Cerebellar cortex (tissue), 1 donor: ENCODE measurements at regions not wholly inside any gene's neighbourhood (a gene's known extent, or its start where the extent isn't known, plus 50 kb on each side); places are given as distances from the start of the nearest gene placed in this dataset.

Experiments
- DNase-seq: peaks from one replicate; pipeline ENCODE4 v3.0.0-alpha.2; 2015; ENCODE audit warnings: low spot score

DNA sequence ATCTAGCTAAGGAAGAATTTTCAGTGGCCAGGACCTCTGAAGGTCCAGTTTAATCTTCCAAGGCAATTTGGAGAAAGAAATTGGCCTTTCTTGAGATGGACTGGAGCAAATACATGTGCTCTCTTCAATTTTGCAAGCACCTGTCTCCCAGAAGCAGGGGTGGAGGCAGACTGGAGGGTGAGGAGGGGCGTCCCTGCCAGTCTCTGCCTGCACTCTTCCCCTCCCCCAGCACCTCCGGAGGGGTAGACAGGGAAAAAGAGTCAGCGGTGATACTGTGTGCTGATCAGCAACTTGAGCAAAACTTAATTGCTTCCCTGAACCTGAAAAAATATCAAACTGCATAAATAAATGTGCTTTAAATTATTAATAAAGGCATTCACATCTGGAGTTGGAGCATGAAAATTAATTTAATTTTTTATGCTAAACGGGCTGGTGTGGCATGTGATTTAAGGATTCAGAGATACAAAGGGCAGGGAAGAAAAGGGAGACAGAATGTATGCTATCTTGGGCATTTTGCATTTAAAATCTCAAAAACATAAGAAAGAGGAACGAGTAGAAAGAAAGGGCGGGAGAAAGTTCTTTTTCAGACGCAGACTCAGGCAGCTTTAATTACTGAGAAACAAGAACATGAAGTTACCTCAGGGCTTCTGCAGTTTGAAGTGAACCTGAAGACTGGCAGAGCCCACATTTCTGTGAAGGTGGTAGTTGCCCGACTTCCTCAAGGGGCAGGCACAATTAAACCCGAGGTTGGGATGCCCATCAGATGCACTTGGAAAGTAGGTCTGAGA is 319.7 kb downstream of the UACA start:
- DNase-seq: no peak

- DNase-seq: no peak
Observed at GRCh38 chr15:70442616-70443321, 320.6 kb downstream of the UACA start.

DNA sequence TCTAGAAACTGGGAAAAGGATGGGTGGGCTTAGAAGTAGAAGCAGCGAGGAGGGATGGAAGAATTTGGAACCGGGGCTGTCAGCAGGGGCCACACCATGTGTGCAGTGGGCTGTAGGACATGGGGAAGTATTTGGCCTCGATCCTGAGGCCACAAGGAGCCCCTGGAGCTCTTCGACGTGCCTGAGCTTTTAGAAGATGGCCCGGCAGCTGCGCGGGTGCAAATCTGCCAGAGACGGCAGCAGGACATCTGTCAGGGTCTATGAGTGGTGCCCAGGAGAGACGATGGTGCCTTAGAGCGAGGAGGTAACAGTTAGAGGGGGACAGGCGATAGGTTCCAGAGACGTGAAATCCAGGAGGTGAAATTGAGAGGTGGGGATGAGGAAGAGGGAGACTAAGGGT is 321.1 kb downstream of the UACA start:
- no peak for DNase-seq

DNA sequence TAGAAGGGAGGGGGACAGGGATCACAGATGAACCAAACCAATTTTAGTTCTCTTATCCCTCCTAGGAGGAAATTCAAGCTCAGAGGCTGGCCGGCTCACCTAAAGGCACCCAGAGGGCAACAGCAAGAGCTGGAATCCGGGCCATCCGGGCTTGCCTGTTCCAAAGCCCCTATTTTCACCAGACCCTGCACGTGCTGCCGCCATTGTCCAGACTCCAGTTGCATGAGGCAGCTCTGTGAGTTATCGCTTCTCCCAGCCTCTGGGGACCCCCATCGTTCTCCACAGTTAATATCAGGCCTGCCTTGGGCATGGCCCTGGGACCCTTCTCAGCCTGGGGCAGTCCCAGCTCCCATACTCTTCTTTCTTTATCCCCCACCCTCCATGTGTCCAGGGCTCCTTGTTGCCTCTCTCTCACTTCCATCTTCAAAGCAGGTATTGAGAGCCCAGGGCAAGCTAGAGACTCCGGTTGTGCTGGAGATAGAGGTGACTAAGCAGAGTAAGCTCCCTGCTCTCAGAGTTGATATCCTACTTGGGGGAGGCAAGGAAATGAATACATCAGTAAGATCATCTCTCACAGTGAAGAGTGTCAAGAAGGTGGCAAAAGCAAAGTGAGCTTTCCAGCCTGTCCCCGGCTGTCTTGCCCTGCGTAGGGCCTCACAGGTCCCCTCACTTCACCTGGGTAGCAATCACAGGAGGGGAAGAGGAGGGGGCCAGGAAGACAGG is 322.8 kb downstream of the UACA start:
- DNase-seq: no peak

- no peak for DNase-seq
Observed at GRCh38 chr15:70439880-70440279, 323.5 kb downstream of the UACA start.

DNA sequence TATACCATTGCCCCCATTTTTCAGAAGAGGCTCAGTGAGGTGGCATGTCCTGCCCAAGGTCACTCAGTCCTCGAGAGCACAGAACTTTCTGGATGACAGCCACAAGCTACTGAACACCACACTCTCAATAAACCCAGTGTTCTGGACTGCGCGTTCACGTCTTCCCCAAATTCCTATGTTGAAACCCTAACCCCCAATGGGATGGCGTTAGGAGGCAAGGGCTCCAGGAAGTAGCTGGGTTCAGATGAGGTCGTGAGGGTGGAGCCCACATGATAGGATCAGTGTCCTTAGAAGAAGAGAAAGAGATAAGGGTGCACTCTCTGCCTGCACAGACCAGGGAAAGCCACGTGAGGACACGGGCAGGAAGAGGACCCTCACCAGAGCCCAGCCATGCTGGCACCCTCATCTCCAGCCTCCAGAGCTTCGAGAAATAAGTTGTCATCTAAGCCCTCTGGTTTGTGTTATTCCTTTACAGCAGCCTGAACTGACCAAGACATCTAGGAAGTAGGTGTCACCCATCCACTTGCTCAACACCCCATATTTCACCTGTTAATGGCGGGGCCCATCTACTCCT is 324.0 kb downstream of the UACA start:
- no peak for DNase-seq

DNA sequence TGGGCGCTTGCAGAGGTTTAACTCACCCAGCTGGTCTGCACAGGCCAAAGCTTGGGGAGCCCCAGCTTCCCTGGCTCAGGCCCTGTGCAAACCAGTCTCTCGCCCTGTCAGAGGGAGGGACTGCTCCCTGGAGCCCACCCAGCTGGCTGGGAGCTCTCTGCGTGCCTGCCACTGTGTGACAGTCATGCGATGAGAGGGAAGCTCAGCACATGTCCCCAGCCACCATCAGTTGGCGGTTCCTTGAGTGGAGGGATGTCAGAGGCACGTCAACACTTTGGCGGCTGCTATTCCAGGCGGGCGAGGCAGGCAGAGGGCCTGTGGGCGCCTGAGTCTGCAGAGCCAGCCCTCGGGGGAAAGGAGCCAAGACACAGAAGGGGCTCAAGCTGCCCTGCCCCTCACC is 324.6 kb downstream of the UACA start:
- DNase-seq: no peak

DNA sequence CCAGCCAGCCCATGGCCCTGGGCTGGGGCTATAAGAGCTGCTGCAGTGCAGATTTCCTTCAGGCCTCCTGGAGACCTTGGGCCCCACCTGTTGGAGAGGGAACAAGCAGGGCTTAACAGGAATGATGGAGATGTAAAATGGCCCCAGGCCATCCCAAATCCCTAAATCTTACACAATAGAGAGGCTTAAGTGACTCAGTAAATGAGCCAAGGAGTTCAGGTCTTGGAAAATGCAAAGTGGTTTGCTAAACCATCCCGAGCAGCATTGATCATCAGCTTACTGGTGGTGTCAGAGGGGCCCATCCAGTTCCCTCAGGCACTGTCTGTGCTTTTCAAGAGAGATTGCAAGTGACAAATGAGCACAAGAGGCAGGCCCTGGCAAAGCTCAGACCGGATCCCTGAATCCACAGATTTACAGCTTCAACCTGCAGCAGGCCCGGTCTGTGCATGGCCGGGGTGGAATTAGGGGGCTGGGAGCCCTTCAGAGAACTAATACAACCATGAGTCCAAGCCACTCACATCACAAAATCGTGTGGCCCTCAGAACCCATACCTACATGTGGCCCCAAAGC is 325.4 kb downstream of the UACA start:
- no peak for DNase-seq

- DNase-seq: no peak
Observed at GRCh38 chr15:70437089-70437488, 326.3 kb downstream of the UACA start.

- DNase-seq: no peak
Observed at GRCh38 chr15:70436428-70436827, 326.9 kb downstream of the UACA start.

DNA sequence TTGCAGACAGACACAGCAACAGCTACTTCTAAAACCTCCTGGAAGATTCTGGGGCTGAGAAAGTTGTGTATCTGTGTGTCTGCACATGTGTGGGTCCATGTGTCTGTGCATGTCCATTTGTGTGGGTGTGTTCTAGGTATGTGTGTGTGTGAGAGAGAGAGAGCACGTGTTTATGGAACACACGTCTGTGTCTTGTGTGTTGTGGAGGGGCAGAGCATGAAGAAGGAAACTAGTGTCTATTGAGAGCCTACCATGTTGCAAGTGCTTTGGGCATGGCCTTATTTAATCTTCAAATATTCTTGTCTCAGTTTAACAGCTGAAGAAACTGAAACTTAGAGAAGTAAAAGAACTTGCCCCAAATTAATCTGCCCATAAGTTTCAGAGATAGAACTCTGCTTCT is 327.5 kb downstream of the UACA start:
- DNase-seq: no peak

DNA sequence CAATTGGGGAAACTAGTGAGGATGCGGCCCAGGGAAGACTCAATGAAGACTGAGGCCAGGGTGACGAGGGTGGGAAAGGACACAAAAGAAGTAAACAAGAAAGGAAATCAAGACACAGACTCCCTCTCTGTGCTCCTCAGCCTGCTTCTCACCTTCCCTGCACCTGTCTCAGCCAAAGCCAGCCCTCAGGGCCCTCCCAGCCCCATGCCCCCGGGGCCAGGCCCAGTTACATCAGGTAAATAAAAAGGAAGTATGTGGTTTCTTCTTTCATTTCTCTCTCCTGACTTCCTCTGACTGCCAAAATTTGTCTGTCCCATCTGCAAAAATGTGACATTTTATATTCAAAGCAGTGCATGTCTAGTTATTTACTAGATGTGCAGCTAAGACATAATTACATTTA is 328.0 kb downstream of the UACA start:
- no peak for DNase-seq

- DNase-seq: no peak
Observed at GRCh38 chr15:70433586-70434324, 329.6 kb downstream of the UACA start.

DNA sequence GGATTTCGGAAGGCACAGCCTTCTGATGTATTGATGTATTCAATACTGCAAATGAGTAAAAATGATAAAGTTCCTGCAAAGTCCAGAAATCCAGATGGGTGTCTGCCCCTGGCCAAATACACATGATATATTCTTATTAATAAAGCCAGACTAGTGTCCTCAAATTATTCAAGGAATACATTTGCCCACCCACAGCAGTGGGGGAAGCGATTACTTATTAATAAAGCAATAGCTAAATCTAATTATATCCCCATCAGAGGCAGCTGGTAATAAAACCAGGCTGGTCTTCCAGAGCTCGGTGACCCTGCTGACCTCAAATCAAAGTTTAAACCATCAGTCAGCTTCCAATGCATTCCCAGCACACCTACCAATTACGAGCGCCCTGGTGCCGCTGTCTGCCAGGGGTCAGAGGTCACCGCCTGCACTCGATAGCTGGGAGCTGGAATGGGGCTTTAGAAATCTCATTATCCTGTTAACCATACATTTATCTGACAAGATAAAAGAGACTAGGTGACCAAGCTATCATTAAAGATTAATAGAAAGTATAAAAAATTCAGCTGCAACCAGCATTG is 330.3 kb downstream of the UACA start:
- no peak for DNase-seq

GRCh38 chr15:70431854-70432253 is 331.5 kb downstream of the UACA start:
- no peak for DNase-seq

DNA sequence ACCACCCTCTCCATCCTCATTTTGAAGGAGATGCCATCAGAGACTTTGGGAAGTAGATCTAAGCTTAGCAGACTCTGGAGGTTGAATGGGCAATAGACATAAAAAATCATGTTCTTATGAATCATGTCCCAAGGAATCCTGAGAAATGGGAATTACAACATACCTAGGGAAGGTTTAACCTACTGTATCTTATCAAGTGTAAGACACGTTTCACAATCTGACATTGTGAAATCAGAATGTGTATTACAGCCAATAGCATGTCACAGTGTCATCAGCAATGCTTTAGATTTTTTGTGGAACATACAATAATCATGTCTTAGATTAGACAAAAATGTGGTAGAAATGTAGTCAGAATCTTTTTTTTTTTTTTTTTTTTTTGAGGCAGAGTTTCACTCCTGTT is 332.4 kb upstream of the TLE3 start:
- DNase-seq: no peak

GRCh38 chr15:70429056-70429722 is 331.5 kb upstream of the TLE3 start:
- DNase-seq: no peak

GRCh38 chr15:70428211-70428822 is 330.6 kb upstream of the TLE3 start:
- DNase-seq: no peak

- DNase-seq: no peak
Observed at GRCh38 chr15:70427167-70428120, 329.7 kb upstream of the TLE3 start.
